ENCODE measurements at regions not wholly inside any gene's neighbourhood (a gene's known extent, or its start where the extent isn't known, plus 50 kb on each side); places are given as distances from the start of the nearest gene placed in this dataset.
"Not testable (repeated sequence)": the region's sequence is repeated elsewhere in the genome, so short reads cannot be mapped to it uniquely, and the experiment has no call there.

DNA sequence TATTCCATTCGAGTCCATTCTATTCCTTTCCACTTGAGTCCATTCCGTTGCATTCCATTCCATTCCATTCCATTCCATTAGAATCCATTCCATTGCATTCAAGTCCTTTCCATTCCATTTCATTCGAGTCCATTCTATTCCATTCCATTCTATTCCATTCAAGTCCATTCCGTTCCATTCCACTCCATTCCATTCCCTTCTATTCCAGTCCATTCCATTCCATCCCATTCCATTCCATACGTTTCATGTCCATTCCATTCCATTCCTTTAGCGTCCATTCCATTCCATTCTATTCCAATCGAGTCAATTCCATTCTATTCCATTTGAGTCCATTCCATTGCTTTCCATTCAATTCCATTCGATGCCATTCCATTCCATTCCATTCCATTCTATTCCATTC lies 4804.0 kb upstream of the OR11H1 start:
- H3K27ac Mint-ChIP-seq, DNase-seq, H3K4me3 Mint-ChIP-seq, CTCF ChIA-PET, H3K4me1 Mint-ChIP-seq, H3K27me3 Mint-ChIP-seq: not testable (repeated sequence)
- H3K9me3 Mint-ChIP-seq, result peaks cover 97% of the 10 kb centered on the region
- peaks cover 29% of the 10 kb centered on the region for H3K36me3 Mint-ChIP-seq

DNA sequence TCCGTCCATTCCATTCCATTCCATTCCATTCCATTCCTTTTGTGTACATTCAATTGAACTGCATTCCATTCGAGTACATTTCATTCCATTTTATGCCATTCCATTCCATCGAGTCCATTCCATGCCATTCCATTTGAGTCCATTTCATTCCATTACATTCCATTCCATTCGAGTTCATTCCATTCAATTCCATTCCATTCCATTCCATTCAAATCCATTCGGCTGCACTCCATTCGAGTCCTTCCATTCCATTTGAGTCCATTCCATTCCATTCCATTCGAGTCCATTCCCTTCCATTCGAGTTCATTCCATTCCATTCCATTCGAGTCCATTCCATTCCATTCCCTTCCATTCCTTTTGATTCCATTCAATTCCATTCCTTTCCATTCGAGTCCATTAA lies 4800.6 kb upstream of the OR11H1 start:
- Mint-ChIP-seq H3K4me1 (no peaks in the 10 kb centered on the region), H3K27me3 (no peaks in the 10 kb centered on the region), H3K4me3 (no peak overlapping the region), H3K9me3 (peaks cover 88% of the 10 kb centered on the region), H3K36me3 (peaks cover 34% of the 10 kb centered on the region), H3K27ac (no peak overlapping the region)
- CTCF ChIA-PET, result no interaction called here
- DNase-seq, result no peak

DNA sequence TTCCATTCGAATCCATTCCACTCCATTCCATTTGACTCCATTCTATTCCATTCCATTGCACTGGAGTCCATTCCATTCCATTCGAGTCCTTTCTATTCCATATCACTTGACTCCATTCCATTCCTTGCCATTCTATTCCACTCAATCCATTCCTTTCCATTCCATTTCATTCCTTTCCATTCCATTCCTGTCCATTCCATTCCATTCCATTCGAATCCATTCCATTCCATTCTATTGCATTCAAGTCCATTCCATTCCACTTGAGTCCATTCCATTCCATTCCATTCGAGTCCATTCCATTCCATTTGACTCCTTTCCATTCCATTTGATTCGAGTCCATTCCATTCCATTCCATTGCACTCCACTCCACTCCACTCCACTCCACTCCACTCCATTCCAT lies 4798.0 kb upstream of the OR11H1 start:
- H3K27ac Mint-ChIP-seq, CTCF ChIA-PET, H3K27me3 Mint-ChIP-seq, DNase-seq, H3K4me3 Mint-ChIP-seq, H3K4me1 Mint-ChIP-seq: not testable (repeated sequence)
- H3K36me3 Mint-ChIP-seq, result peaks cover 30% of the 10 kb centered on the region
- H3K9me3 Mint-ChIP-seq, result peaks cover 74% of the 10 kb centered on the region

DNA sequence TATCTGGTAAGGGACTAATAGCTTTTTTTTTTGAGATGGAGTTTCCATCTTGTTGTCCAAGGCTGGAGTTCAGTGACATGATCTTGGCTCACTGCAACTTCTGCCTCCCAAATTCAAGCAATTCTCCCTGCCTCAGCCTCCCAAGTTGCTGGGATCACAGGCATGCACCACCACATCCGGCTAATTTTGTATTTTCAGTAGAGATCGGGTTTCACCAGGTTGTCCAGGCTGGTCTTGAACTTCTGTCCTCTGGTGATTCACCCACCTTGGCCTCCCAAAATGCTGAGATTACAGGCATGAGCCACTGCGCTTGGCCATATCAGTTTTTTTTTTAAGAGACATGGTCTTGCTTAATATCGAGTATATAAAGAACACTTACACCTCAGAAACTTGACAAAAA lies 4797.3 kb upstream of the OR11H1 start:
- CTCF ChIA-PET, H3K4me3 Mint-ChIP-seq, H3K27me3 Mint-ChIP-seq, DNase-seq, H3K4me1 Mint-ChIP-seq, H3K27ac Mint-ChIP-seq: not testable (repeated sequence)
- peaks cover 71% of the 10 kb centered on the region for H3K9me3 Mint-ChIP-seq
- peaks cover 30% of the 10 kb centered on the region for H3K36me3 Mint-ChIP-seq

DNA sequence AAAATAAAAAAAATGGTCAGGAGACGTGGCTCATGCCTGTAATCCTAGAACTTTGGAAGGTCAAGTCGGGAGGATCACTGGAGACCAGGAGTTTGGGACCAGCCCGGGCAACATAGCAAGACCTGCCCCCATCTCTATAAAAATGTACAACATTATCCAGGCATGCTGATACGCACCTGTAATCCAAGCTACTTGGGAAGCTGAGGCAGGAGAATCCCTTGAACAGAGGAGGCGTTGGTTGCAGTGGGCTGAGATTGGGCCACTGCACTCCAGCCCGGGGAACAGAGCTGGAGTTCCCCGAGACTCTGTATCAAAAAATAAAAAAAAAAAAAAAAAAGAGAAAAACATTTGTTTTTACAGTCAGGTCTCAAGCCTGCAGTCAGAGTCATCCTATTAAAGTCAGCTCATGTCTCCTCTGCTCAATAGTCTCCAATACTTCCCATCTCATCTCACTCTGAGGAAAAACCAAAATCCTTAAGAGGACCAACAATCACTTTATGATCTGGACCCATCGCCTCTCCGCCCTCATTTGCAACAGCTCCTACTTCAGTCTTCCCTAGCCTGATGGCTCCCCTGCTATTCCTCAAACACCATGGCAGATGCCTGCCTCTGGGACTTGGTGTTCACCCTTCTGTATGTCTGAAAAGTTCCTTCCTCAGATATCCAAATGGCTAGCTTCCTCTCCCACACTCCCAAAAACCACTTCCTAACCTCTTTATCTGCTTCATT lies 4796.6 kb upstream of the OR11H1 start:
- H3K4me3 Mint-ChIP-seq, CTCF ChIA-PET, DNase-seq, H3K27ac Mint-ChIP-seq, H3K4me1 Mint-ChIP-seq, H3K27me3 Mint-ChIP-seq: not testable (repeated sequence)
- Mint-ChIP-seq H3K9me3 (peaks cover 65% of the 10 kb centered on the region), H3K36me3 (peaks cover 30% of the 10 kb centered on the region)

DNA sequence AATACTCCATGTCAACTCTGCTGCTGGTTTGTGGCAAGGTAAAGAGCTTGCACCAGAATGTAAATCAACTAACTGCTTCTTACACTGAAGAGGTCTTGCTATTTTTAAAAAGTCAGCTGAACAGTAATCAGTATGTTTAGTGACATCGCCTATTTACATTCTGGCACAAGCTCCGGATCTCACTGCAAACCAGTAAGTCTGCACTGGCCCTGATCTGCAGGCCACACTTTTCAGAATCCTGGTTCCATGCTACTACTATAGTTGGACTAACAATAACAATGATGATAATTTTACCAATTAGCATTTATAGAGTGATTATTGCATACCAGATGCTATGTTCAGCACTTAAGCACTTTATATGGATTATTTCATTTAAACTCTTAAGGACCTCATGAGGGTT lies 4792.9 kb upstream of the OR11H1 start:
- H3K36me3 Mint-ChIP-seq, H3K27me3 Mint-ChIP-seq, DNase-seq, H3K4me1 Mint-ChIP-seq, H3K27ac Mint-ChIP-seq, H3K4me3 Mint-ChIP-seq, CTCF ChIA-PET: not testable (repeated sequence)
- peaks cover 61% of the 10 kb centered on the region for H3K9me3 Mint-ChIP-seq

DNA sequence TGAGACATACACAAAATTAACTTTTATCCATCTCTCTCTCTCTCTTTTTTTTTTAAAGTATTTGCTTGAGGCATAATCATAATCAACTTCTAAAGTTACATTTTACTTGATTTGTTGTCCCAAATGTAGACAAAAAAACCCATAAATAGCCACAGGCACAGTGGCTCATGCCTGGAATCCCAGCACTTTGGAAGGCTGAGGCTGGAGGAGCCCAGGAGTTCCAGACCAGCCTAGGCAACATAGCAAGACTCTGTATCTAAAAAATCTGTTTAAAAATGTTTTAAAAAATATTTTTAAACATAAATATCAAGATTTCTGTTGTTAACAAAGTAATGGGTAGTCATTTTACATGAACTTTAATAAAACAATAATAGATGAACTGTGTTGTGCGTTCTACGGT lies 4791.1 kb upstream of the OR11H1 start:
- H3K36me3 Mint-ChIP-seq, DNase-seq, H3K4me1 Mint-ChIP-seq, H3K27ac Mint-ChIP-seq, H3K4me3 Mint-ChIP-seq, H3K27me3 Mint-ChIP-seq, CTCF ChIA-PET: not testable (repeated sequence)
- H3K9me3 Mint-ChIP-seq, result peaks cover 59% of the 10 kb centered on the region

DNA sequence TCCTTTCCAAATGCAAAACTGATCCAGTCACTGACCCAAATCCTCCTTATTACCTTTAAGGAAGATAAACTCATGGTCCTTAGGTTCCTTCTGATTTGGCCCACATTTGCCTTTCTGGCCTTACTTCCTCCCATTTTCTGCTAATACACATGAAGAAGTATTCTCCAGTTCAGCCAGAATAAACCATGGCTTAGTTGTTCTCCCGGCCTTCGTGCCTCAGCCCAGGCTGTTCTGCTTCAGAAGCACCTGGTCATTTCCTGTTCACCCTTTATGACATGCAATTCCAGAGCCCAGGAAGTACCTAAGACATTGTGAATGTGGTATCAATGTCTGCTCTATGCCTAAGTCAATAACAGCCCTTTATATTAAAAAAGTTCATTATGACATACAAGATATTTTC lies 4790.1 kb upstream of the OR11H1 start:
- DNase-seq, H3K4me3 Mint-ChIP-seq, H3K27ac Mint-ChIP-seq, H3K4me1 Mint-ChIP-seq, H3K27me3 Mint-ChIP-seq, CTCF ChIA-PET, H3K36me3 Mint-ChIP-seq: not testable (repeated sequence)
- H3K9me3 Mint-ChIP-seq, result peaks cover 58% of the 10 kb centered on the region

DNA sequence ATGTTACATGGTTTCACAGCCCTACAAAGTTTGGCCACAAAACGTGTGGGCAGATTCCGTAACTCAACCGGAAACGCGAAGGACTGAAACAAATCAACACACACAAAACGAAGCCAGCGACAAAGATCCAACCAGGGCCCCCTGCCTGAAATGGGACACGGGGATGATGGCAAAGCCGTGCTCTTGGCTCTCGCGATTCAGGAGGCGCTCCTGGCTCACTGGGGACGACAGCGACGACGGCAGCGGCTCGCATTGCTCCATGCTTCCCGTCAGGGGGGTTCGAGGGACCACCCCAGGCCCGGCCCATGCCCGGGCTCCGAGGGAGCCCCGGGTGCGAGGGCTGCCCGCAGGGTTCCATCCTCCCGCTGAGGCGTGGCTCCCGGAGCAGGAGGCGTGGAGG lies 4786.8 kb upstream of the OR11H1 start:
- Mint-ChIP-seq H3K27me3 (no peaks in the 10 kb centered on the region), H3K9me3 (peaks cover 62% of the 10 kb centered on the region), H3K36me3 (peaks cover 3% of the 10 kb centered on the region), H3K4me3 (no peak overlapping the region), H3K4me1 (no peaks in the 10 kb centered on the region), H3K27ac (no peak overlapping the region)
- no peak for DNase-seq
- CTCF ChIA-PET, result no interaction called here

DNA sequence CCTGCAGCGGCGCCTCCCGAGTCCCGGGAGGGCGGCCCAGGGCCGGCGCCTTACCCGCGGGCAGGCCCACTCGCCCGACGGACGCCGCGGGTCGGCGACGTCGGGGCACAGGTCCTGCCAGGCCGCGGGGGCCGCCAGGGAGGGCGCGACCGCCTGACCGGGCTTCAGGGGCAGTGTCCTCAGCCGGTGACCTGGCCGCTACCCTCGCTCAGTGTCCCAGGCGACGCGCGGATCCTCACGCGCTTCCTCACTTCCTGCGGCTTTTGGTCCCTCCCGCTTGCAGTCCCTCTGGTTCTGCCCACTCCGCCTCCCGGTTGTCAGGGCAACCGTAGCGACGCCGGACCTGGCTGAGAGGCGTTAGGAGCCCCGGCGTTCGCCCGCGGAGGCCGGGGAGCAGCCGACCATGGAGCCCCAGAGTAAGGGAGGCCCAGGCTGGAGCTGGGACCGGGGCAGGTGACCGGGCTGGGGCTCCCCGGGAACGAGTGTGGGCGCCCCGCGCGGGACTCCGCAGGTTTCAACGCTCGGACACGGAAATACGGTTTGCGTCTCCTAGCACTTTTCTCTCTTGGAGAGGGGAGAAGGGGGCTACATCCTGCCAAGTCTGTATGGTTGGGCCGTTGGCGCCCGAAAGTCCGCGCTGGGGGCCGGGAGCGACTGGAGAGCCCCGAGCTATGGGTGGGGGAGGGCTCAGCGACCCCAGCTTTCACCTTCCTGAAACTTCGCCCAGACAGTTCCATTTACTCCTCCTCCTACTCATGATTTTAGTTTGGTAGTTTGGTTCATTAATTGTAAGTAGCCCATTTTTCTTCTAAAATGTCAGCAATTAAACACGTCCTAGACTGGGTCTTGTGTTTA lies 4786.0 kb upstream of the OR11H1 start:
- H3K27ac Mint-ChIP-seq, H3K36me3 Mint-ChIP-seq, DNase-seq, H3K4me1 Mint-ChIP-seq, H3K27me3 Mint-ChIP-seq, H3K4me3 Mint-ChIP-seq, CTCF ChIA-PET: not testable (repeated sequence)
- H3K9me3 Mint-ChIP-seq, result peaks cover 65% of the 10 kb centered on the region

DNA sequence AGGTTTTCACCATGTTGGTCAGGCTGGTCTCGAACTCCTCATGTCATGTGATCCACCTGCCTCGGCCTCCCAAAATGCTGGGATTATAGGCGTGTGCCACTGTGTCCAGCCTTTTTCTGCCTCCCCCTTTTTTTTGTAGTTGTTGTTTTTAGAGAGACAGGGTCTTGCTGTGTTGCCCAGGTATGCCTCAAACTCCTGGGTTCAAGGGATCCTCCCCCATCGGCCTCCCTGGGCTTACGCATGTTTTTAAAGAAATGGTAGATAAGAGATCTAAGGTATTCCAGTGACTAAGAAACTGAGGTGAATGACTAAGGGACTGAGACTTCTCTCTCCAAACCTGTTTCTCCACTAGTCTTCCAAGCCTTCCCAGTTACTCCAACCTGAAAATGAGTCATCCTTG lies 4781.6 kb upstream of the OR11H1 start:
- CTCF ChIA-PET, H3K27me3 Mint-ChIP-seq, H3K4me3 Mint-ChIP-seq, DNase-seq, H3K36me3 Mint-ChIP-seq, H3K4me1 Mint-ChIP-seq, H3K27ac Mint-ChIP-seq: not testable (repeated sequence)
- H3K9me3 Mint-ChIP-seq, result peaks cover 47% of the 10 kb centered on the region

DNA sequence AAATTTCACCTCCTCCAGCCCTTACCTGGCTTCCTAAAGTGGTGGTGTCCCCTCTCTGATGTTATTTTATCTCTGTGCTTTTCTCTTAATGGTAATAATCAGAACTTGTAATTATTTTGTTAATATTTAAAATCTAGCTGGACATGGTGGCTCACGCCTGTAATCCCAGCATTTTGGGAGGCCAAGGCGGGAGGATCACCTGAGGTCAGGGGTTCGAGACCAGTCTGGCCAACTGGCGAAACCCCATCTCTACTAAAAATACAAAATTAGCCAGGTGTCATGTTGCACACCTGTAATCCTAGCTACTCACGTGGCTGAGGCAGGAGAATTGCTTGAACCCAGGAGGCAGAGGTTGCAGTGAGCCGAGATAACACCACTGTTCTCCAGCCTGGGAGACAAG lies 4780.8 kb upstream of the OR11H1 start:
- H3K9me3 Mint-ChIP-seq, result peaks cover 50% of the 10 kb centered on the region
- CTCF ChIA-PET, H3K4me3 Mint-ChIP-seq, DNase-seq, H3K27ac Mint-ChIP-seq, H3K36me3 Mint-ChIP-seq, H3K27me3 Mint-ChIP-seq, H3K4me1 Mint-ChIP-seq: not testable (repeated sequence)

DNA sequence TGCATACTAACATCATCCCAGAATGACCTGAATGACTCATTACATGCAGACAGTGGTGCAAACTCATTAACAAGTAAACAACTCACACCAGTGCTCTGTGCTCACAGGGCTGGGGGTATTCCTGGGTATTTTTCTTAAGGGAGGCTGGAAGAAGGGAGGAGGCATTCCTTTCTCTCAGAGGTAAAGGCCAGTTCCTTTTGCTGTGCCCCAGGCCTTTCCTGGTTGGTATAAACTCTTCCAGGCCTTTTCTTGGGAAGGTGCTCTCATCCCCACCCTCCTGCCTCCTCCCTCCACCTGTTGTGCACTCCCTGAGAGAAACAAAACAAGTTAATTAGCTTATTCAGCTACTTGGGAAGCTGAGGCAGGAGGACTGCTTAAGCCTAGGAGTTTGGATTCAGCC lies 4779.2 kb upstream of the OR11H1 start:
- H3K27ac Mint-ChIP-seq, H3K27me3 Mint-ChIP-seq, CTCF ChIA-PET, DNase-seq, H3K4me3 Mint-ChIP-seq, H3K4me1 Mint-ChIP-seq, H3K36me3 Mint-ChIP-seq: not testable (repeated sequence)
- peaks cover 44% of the 10 kb centered on the region for H3K9me3 Mint-ChIP-seq

DNA sequence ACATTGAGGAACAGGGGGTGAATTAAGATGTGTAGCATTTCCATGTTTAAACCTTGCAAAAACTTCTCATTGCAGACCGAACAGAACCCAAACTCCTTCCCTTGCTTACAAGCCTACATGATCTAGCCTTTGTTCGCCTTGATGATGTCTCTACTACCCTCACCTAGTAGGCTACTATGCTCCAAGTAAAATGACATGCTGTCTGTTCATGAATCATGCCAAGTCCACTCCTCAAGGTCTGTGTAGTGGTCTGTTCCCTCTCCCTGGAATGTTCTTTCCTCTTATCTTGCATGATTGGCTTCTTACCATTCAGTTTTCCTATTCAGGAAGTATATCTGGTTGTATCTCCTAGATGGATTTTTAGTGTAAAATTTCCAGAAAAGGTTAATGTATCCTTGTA lies 4778.6 kb upstream of the OR11H1 start:
- peaks cover 45% of the 10 kb centered on the region for H3K9me3 Mint-ChIP-seq
- H3K27ac Mint-ChIP-seq, result not testable (repeated sequence)

DNA sequence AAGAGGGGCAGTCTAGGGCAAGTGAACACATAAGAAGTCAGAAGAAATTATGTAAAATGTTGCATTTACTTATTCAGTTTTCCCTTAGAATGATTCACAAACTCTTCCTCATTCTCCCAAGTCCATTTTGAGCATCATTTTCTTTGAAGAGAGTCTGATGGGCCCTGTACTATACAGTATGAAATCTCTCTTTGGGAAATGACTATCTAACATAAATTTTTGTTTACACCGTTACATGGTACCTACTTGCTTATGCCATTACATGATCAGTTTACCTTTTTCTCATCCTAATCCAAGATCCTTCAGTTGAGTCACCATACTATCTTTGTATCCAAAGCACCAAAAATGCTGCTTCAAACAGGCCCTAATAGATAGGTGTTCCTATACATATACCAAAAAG lies 4774.4 kb upstream of the OR11H1 start:
- H3K4me3 Mint-ChIP-seq, H3K27ac Mint-ChIP-seq, H3K4me1 Mint-ChIP-seq, H3K27me3 Mint-ChIP-seq, H3K36me3 Mint-ChIP-seq, DNase-seq, CTCF ChIA-PET: not testable (repeated sequence)
- H3K9me3 Mint-ChIP-seq, result peaks cover 47% of the 10 kb centered on the region

More for the DNA sequence above, 4778.6 kb upstream of the OR11H1 start:
- H3K4me3 Mint-ChIP-seq, H3K4me1 Mint-ChIP-seq, DNase-seq, H3K36me3 Mint-ChIP-seq, H3K27me3 Mint-ChIP-seq, CTCF ChIA-PET: not testable (repeated sequence)

Data from activated naive CD4-positive, alpha-beta T cell treated with anti-CD3 and anti-CD28 coated beads, Interleukin-2, amount 10 ng/mL, durations not matched to agents 7 days and 5 days (primary cell).